HG03175 (cell line): ENCODE measurements at regions not wholly inside any gene's neighbourhood (a gene's known extent, or its start where the extent isn't known, plus 50 kb on each side); places are given as distances from the start of the nearest gene placed in this dataset.
"Not testable (repeated sequence)": the region's sequence is repeated elsewhere in the genome, so short reads cannot be mapped to it uniquely, and the experiment has no call there.

Experiments
- ATAC-seq: cut with Tn5 transposase; IDR thresholded peaks from one replicate; pipeline ENCODE4 v1.9.1; 2021; ENCODE audit warnings: mild to moderate bottlenecking, moderate library complexity; ENCODE audit not compliant: unreplicated experiment

GRCh38 chr12:72839696-72840095, 567.5 kb downstream of the TRHDE start:
- no peak for ATAC-seq

GRCh38 chr12:72863671-72864070, 591.5 kb downstream of the TRHDE start:
- no peak for ATAC-seq

- no peak for ATAC-seq
Measured at GRCh38 chr12:72865921-72866320, 593.8 kb downstream of the TRHDE start.

- no peak for ATAC-seq
Measured at GRCh38 chr12:72869024-72869423, 596.9 kb downstream of the TRHDE start.

GRCh38 chr12:72872238-72872887, 600.2 kb downstream of the TRHDE start:
- ATAC-seq: no peak

GRCh38 chr12:72872996-72873395, 600.8 kb downstream of the TRHDE start:
- ATAC-seq: no peak

GRCh38 chr12:72876092-72876491, 603.9 kb downstream of the TRHDE start:
- no peak for ATAC-seq

GRCh38 chr12:72888693-72889092, 616.5 kb downstream of the TRHDE start:
- no peak for ATAC-seq

- ATAC-seq: no peak
Measured at GRCh38 chr12:72889791-72890190, 617.6 kb downstream of the TRHDE start.

- ATAC-seq: no peak
Measured at GRCh38 chr12:72901685-72902084, 629.5 kb downstream of the TRHDE start.

- no peak for ATAC-seq
Measured at GRCh38 chr12:72925716-72926115, 653.5 kb downstream of the TRHDE start.

GRCh38 chr12:72931838-72932237, 659.7 kb downstream of the TRHDE start:
- ATAC-seq: not testable (repeated sequence)

- ATAC-seq: no peak
Measured at GRCh38 chr12:72937486-72937885, 665.3 kb downstream of the TRHDE start.

GRCh38 chr12:72957454-72957853, 685.3 kb downstream of the TRHDE start:
- ATAC-seq: no peak

GRCh38 chr12:72966684-72967083, 694.5 kb downstream of the TRHDE start:
- no peak for ATAC-seq

- no peak for ATAC-seq
Measured at GRCh38 chr12:72974954-72975555, 702.9 kb downstream of the TRHDE start.

GRCh38 chr12:72978999-72979398, 706.8 kb downstream of the TRHDE start:
- no peak for ATAC-seq

- ATAC-seq: no peak
Measured at GRCh38 chr12:72982356-72982755, 710.2 kb downstream of the TRHDE start.

- no peak for ATAC-seq
Measured at GRCh38 chr12:72986963-72987362, 714.8 kb downstream of the TRHDE start.

- ATAC-seq: no peak
Measured at GRCh38 chr12:72989458-72989947, 717.3 kb downstream of the TRHDE start.

GRCh38 chr12:72995029-72995428, 722.9 kb downstream of the TRHDE start:
- ATAC-seq: not testable (repeated sequence)

GRCh38 chr12:72995616-72996015, 723.4 kb downstream of the TRHDE start:
- no peak for ATAC-seq

- ATAC-seq: not testable (repeated sequence)
Measured at GRCh38 chr12:73001806-73002205, 729.6 kb downstream of the TRHDE start.
